22Rv1 (cell line): ENCODE measurements at regions not wholly inside any gene's neighbourhood (a gene's known extent, or its start where the extent isn't known, plus 50 kb on each side); places are given as distances from the start of the nearest gene placed in this dataset.

Experiments used
- ZFX ChIP-seq: fragments of 450-650 bp; IDR thresholded peaks from 2 replicates; pipeline ENCODE4 v1.6.1; 2017; ENCODE audit warnings: antibody characterized with exemption, borderline replicate concordance
- TF ChIP-seq, protein P1 (sequence below): fragments of 450-650 bp; IDR thresholded peaks from 2 replicates; pipeline ENCODE4 v1.5.1; 2017; ENCODE audit warnings: mild to moderate bottlenecking

DNA sequence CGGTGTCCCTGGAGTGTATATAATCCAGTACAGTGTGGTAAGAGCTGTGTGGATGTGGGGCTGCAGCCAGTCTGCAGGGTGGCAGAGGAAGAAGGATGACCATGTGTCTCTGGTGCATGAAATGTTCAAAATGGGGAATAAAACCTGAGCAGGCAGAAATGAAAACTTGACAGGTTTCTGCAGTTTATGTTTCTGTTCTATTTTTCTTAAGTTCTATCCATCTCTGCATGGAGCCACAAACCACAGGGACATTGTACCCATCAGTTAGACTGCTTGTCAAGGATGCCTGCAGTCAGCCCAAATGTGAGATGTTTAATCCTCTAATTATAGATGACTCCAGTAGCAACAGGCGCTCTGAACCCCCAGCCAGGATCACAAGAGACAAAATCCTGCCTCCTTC is 216.7 kb downstream of the IL20RB start:
- TF ChIP-seq, protein P1, sequence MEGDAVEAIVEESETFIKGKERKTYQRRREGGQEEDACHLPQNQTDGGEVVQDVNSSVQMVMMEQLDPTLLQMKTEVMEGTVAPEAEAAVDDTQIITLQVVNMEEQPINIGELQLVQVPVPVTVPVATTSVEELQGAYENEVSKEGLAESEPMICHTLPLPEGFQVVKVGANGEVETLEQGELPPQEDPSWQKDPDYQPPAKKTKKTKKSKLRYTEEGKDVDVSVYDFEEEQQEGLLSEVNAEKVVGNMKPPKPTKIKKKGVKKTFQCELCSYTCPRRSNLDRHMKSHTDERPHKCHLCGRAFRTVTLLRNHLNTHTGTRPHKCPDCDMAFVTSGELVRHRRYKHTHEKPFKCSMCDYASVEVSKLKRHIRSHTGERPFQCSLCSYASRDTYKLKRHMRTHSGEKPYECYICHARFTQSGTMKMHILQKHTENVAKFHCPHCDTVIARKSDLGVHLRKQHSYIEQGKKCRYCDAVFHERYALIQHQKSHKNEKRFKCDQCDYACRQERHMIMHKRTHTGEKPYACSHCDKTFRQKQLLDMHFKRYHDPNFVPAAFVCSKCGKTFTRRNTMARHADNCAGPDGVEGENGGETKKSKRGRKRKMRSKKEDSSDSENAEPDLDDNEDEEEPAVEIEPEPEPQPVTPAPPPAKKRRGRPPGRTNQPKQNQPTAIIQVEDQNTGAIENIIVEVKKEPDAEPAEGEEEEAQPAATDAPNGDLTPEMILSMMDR: no peak
- no peak for TF ChIP-seq ZFX
